ENCODE measurements at regions not wholly inside any gene's neighbourhood (a gene's known extent, or its start where the extent isn't known, plus 50 kb on each side); places are given as distances from the start of the nearest gene placed in this dataset.

GRCh38 chr15:39153058-39153714 lies 427.7 kb upstream of the THBS1 start:
- no peak overlapping the region for H3K27ac ChIP-seq
- TF ChIP-seq, protein P1, sequence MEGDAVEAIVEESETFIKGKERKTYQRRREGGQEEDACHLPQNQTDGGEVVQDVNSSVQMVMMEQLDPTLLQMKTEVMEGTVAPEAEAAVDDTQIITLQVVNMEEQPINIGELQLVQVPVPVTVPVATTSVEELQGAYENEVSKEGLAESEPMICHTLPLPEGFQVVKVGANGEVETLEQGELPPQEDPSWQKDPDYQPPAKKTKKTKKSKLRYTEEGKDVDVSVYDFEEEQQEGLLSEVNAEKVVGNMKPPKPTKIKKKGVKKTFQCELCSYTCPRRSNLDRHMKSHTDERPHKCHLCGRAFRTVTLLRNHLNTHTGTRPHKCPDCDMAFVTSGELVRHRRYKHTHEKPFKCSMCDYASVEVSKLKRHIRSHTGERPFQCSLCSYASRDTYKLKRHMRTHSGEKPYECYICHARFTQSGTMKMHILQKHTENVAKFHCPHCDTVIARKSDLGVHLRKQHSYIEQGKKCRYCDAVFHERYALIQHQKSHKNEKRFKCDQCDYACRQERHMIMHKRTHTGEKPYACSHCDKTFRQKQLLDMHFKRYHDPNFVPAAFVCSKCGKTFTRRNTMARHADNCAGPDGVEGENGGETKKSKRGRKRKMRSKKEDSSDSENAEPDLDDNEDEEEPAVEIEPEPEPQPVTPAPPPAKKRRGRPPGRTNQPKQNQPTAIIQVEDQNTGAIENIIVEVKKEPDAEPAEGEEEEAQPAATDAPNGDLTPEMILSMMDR (conservative IDR thresholded peaks at IDR 0.05; ENCODE audit: low read depth) = no peak
- no peak for DNase-seq (ENCODE audit: low spot score)
- POLR2A ChIA-PET (ENCODE audit: low non-redundant PET) = no interaction called here
- CTCF ChIA-PET = interaction anchor here (0.7 kb wide), 2 partner anchors 19 to 57 kb away, joined by 3 read pairs; no protein-coding TSS in a partner anchor

- no peak for DNase-seq (ENCODE audit: low spot score)
- CTCF ChIA-PET = interaction anchor here (0.7 to 1.0 kb wide), 3 partner anchors 18 to 426 kb away, joined by 3 read pairs; no protein-coding TSS in a partner anchor
- TF ChIP-seq, protein P1 (conservative IDR thresholded peaks at IDR 0.05; ENCODE audit: low read depth) = no peak
- POLR2A ChIA-PET (ENCODE audit: low non-redundant PET) = no interaction called here
- H3K27ac ChIP-seq = no peak overlapping the region
Measured at GRCh38 chr15:39153716-39154115, 427.2 kb upstream of the THBS1 start.

DNA sequence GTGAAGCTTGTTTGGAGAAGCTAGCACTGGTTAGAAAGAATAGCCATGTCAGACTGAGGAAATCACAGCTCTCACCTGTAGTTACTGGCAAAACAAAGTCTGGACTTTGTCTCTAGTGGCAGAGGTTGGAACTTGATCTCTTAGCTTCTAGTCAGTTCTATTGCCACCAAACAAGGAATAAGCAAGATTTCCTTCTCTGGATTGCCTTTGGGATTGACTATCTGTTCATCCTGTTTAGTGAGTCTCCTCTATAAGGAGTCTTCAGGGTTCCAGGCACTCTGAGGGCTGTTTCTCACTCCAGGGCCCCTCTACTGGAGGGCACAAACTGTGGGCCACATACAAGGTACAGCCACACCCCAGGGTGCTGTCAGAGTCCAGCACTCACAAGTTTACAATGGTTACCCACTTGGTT lies 426.6 kb upstream of the THBS1 start:
- ChIA-PET POLR2A (ENCODE audit: low non-redundant PET) (no interaction called here), CTCF (interaction anchor here (1.0 kb wide), 1 partner anchor 426 kb away, joined by 3 read pairs; no protein-coding TSS in a partner anchor)
- TF ChIP-seq, protein P1 (conservative IDR thresholded peaks at IDR 0.05; ENCODE audit: low read depth) = no peak; the same call in 1 of the 2 replicates
- no peak overlapping the region for H3K27ac ChIP-seq
- no peak for DNase-seq (ENCODE audit: low spot score)

DNA sequence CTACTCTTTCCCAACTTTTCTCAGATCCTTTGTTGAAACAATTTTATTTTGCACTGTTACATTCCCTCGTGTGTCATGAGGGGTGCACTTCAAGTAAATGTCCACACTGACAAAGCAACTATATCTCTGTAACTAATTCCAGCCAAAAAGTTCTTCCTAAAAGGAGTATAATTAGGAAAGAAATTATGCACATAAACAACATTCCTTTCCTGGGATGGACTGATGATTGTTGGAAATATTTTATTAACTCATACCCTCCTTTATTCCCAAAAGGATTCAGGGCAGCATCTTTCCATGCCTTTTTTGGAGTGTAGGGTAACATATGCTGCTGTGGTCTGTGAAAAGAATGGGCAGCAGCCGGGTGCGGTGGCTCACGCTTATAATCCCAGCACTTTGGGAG lies 426.1 kb upstream of the THBS1 start:
- H3K27ac ChIP-seq = no peak overlapping the region
- ChIA-PET CTCF (interaction anchor here (1.0 kb wide), 1 partner anchor 425 kb away, joined by 3 read pairs; no protein-coding TSS in a partner anchor), POLR2A (ENCODE audit: low non-redundant PET) (no interaction called here)
- no peak for DNase-seq (ENCODE audit: low spot score)
- TF ChIP-seq, protein P1 (conservative IDR thresholded peaks at IDR 0.05; ENCODE audit: low read depth) = no peak

GRCh38 chr15:39156166-39156565 lies 424.7 kb upstream of the THBS1 start:
- TF ChIP-seq, protein P1 (conservative IDR thresholded peaks at IDR 0.05; ENCODE audit: low read depth) = no peak
- CTCF ChIA-PET = interaction anchor here (0.9 kb wide), 1 partner anchor 14 kb away, joined by 3 read pairs; no protein-coding TSS in a partner anchor
- no peak for DNase-seq (ENCODE audit: low spot score)
- H3K27ac ChIP-seq = no peak overlapping the region
- POLR2A ChIA-PET (ENCODE audit: low non-redundant PET) = no interaction called here

GRCh38 chr15:39156646-39157250 lies 424.1 kb upstream of the THBS1 start:
- ChIA-PET CTCF (interaction anchor here (0.9 kb wide), 1 partner anchor 15 kb away, joined by 3 read pairs; no protein-coding TSS in a partner anchor), POLR2A (ENCODE audit: low non-redundant PET) (no interaction called here)
- no peak for DNase-seq (ENCODE audit: low spot score)
- H3K27ac ChIP-seq = no peak overlapping the region
- TF ChIP-seq, protein P1 (conservative IDR thresholded peaks at IDR 0.05; ENCODE audit: low read depth) = no peak

All from RWPE1 (cell line).